Keratinocyte (primary cell): ENCODE measurements at regions not wholly inside any gene's neighbourhood (a gene's known extent, or its start where the extent isn't known, plus 50 kb on each side); places are given as distances from the start of the nearest gene placed in this dataset.

Experiments used
- DNase-seq: peaks from one replicate; pipeline ENCODE4 v3.0.0-alpha.2; 2011; ENCODE audit warnings: low read depth, missing footprints, low spot score
- FAIRE-seq: peaks from 2 replicates; lab custom pipeline; 2011; peaks lifted over from hg19 to GRCh38; lab: Jason Lieb, UNC
- H2AFZ ChIP-seq: 2 replicates; pipeline ENCODE4 v1.6.0; 2012; ENCODE audit warnings: low read length, control low read depth, inconsistent platforms; ENCODE audit not compliant: control insufficient read depth
- H3K27ac ChIP-seq: 2 replicates; pipeline ENCODE4 v1.5.1; 2011; ENCODE audit warnings: low read length; ENCODE audit not compliant: control insufficient read depth, insufficient read depth
- H3K27me3 ChIP-seq: 3 replicates; pipeline ENCODE4 v1.6.0; 2011; ENCODE audit warnings: low read length; ENCODE audit not compliant: control insufficient read depth, insufficient read depth; ENCODE audit errors: extremely low read depth
- H3K36me3 ChIP-seq, 2 experiments: 2 replicates in 1 of 2; 3 replicates in 1 of 2; pipeline ENCODE4 v1.5.1; 2011; ENCODE audit warnings: low read length in 2 of 2, mild to moderate bottlenecking in 1 of 2; ENCODE audit not compliant: control insufficient read depth in 2 of 2, insufficient read depth in 2 of 2; ENCODE audit errors: extremely low read depth in 1 of 2
- H3K4me1 ChIP-seq: 3 replicates; pipeline ENCODE4 v1.5.1; 2011; ENCODE audit warnings: low read length; ENCODE audit not compliant: control insufficient read depth, insufficient read depth; ENCODE audit errors: extremely low read depth
- H3K4me2 ChIP-seq: 3 replicates; pipeline ENCODE4 v1.6.0; 2011; ENCODE audit warnings: low read depth, low read length; ENCODE audit not compliant: control insufficient read depth, insufficient read depth; ENCODE audit errors: extremely low read depth
- H3K4me3 ChIP-seq, 3 experiments: fragments of 200-600 bp in 1 of 3; sonication (generic) in 1 of 3; 2 replicates in 2 of 3; 3 replicates in 1 of 3; pipeline ENCODE4 v1.5.1; 2011 to 2016; ENCODE audit warnings: low read length in 3 of 3, mild to moderate bottlenecking in 3 of 3, control low read depth in 2 of 3, inconsistent platforms in 1 of 3, low read depth in 1 of 3, mixed read lengths in 1 of 3, mixed run types in 1 of 3, moderate library complexity in 1 of 3; ENCODE audit not compliant: control insufficient read depth in 2 of 3, insufficient read depth in 2 of 3; ENCODE audit errors: extremely low read depth in 1 of 3
- H3K79me2 ChIP-seq: 2 replicates; pipeline ENCODE4 v1.6.0; 2012; ENCODE audit warnings: low read length; ENCODE audit not compliant: control insufficient read depth, insufficient read depth
- H3K9ac ChIP-seq: 3 replicates; pipeline ENCODE4 v1.6.0; 2011; ENCODE audit warnings: low read length; ENCODE audit not compliant: control insufficient read depth, insufficient read depth; ENCODE audit errors: extremely low read depth
- H3K9me1 ChIP-seq: 3 replicates; pipeline ENCODE4 v1.6.0; 2011; ENCODE audit warnings: low read length; ENCODE audit not compliant: control insufficient read depth, insufficient read depth; ENCODE audit errors: extremely low read depth
- H3K9me3 ChIP-seq: 2 replicates; pipeline ENCODE4 v1.5.1; 2012; ENCODE audit warnings: low read depth, low read length; ENCODE audit not compliant: control insufficient read depth
- H4K20me1 ChIP-seq: 3 replicates; pipeline ENCODE4 v1.6.0; 2011; ENCODE audit warnings: low read length; ENCODE audit not compliant: control insufficient read depth, insufficient read depth; ENCODE audit errors: extremely low read depth
- CTCF ChIP-seq, 3 experiments: IDR thresholded peaks in 1 of 3; conservative IDR thresholded peaks in 1 of 3; optimal IDR thresholded peaks in 1 of 3; 2 replicates in 2 of 3; 3 replicates in 1 of 3; pipeline versions ENCODE3 to v1.5.1; 2011; ENCODE audit warnings: low read length in 3 of 3, mild to moderate bottlenecking in 3 of 3, moderate library complexity in 2 of 3, control low read depth in 1 of 3, inconsistent platforms in 1 of 3; ENCODE audit not compliant: insufficient read depth in 2 of 3; ENCODE audit errors: extremely low read depth in 1 of 3
- EZH2 ChIP-seq: IDR thresholded peaks from one replicate; pipeline ENCODE4 v1.6.1; 2012; ENCODE audit warnings: inconsistent platforms, mild to moderate bottlenecking, low read length, moderate library complexity
- dilution Hi-C: fragments of 300-500 bp; cut with MboI; formaldehyde crosslinking; loops from one replicate; pipeline ENCODE4 v1.7.0; 2020; ENCODE audit warnings: low sequenced_read_pairs; ENCODE audit not compliant: extremely low pct_ligation_motif_present

DNA sequence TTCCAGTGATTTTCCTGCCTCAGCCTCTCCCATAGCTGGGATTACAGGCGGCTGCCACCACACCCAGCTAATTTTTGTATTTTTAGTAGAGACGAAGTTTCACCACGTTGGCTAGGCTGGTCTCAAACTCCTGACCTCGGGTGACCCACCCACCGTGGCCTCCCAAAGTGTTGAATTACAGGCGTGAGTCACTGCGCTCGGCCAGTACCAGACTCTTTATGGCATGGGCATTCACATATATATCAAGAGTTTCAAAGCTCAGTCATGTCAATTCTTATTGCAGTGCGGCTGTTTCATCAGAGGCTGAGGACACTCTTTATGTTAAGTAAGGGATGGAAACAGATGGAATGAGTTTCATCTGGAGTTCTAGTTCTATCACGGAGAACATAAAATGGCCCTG lies 315.2 kb upstream of the CDH6 start:
- Histone ChIP-seq H3K4me3 (no peak overlapping the region), H3K4me1 (no peaks in the 10 kb centered on the region), H2AFZ (no peak overlapping the region), H3K9me3 (no peaks in the 10 kb centered on the region), H3K4me2 (no peak overlapping the region), H3K9ac (no peak overlapping the region), H3K27ac (no peak overlapping the region), H3K79me2 (no peaks in the 10 kb centered on the region), H3K36me3 (no peaks in the 10 kb centered on the region), H3K9me1 (no peaks in the 10 kb centered on the region), H3K27me3 (no peaks in the 10 kb centered on the region), H4K20me1 (no peaks in the 10 kb centered on the region)
- no peak for DNase-seq
- no peak for TF ChIP-seq EZH2
- dilution Hi-C loops, result no loop called here
- no peak for FAIRE-seq

DNA sequence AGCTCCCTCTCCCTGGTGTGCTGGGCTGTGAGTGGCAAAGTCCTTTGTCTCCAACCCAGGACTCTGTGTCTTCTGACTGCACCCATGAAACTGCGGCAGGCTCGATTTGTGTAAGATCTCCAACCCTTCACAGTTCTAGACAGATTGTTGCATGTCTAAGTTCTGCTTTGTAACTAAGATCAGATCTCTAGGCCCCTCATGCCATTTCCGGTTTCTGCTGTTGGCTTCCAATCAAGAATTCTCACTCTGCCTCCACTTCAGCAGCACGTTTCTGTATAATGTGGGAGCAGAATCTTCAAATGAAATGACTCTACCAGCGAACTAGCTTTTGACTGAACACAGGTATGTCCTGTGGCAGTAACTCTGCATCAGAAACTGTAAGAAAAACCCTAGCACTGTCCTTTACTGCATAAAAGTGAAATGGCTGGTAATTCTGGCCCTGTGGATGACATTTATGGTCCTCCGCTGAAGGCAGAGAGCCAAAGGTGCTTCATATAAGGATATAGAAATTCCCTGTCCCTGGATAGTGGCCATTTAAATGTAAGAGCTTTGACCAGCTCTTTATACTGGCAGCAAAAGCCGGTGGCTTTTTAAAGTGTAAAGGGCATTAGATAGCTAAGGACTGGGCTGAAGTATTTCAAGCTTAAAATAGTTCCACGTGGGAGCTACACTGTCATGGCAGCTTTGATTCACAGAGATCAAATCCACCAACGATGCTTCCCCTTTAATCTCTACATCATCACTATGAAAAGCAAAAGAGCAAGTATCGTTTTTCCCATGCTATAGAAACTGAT lies 319.0 kb upstream of the CDH6 start:
- no peak overlapping the region for H2AFZ ChIP-seq
- H3K36me3 ChIP-seq, result no peaks in the 10 kb centered on the region
- FAIRE-seq, result no peak

More for the DNA sequence above, 319.0 kb upstream of the CDH6 start:
- no peak overlapping the region for H3K27ac ChIP-seq
- no peak for DNase-seq
- H3K9ac ChIP-seq, result no peak overlapping the region
- no peaks in the 10 kb centered on the region for H3K9me3 ChIP-seq
- H3K79me2 ChIP-seq, result no peaks in the 10 kb centered on the region
- dilution Hi-C loops, result no loop called here
- H3K9me1 ChIP-seq, result no peaks in the 10 kb centered on the region
- no peaks in the 10 kb centered on the region for H4K20me1 ChIP-seq
- TF ChIP-seq CTCF (optimal IDR thresholded peaks at IDR 0.05 in 1 of 3, IDR thresholded peaks at IDR 0.05 in 1 of 3, conservative IDR thresholded peaks at IDR 0.05 in 1 of 3; ENCODE audit: extremely low read depth in 1 of 3, insufficient read depth in 2 of 3, low read length in 3 of 3), result no peak
- no peak for TF ChIP-seq EZH2
- no peaks in the 10 kb centered on the region for H3K4me1 ChIP-seq
- no peak overlapping the region for H3K4me3 ChIP-seq
- H3K4me2 ChIP-seq, result no peak overlapping the region
- H3K27me3 ChIP-seq, result no peaks in the 10 kb centered on the region
